Neural crest cell (in vitro differentiated cells): ENCODE measurements at regions not wholly inside any gene's neighbourhood (a gene's known extent, or its start where the extent isn't known, plus 50 kb on each side); places are given as distances from the start of the nearest gene placed in this dataset.

Experiments used
- DNase-seq: peaks from one replicate; pipeline ENCODE4 v3.0.0; 2021; ENCODE audit warnings: low read depth, mixed read lengths, low spot score
- H3K27ac Mint-ChIP-seq: one replicate; pipeline ENCODE4 v1.8.0; 2021; ENCODE audit warnings: mild to moderate bottlenecking, mixed read lengths; ENCODE audit not compliant: unreplicated experiment
- H3K27me3 Mint-ChIP-seq: 2 replicates; pipeline ENCODE4 v1.8.0; 2021; ENCODE audit warnings: low read depth, mild to moderate bottlenecking, mixed read lengths
- H3K36me3 Mint-ChIP-seq: 2 replicates; pipeline ENCODE4 v1.8.0; 2021; ENCODE audit warnings: low read depth, mild to moderate bottlenecking, mixed read lengths
- H3K4me1 Mint-ChIP-seq: 2 replicates; pipeline ENCODE4 v1.8.0; 2021; ENCODE audit warnings: mixed read lengths
- H3K4me3 Mint-ChIP-seq: one replicate; pipeline ENCODE4 v1.8.0; 2021; ENCODE audit warnings: mild to moderate bottlenecking, mixed read lengths
- H3K9me3 Mint-ChIP-seq: 2 replicates; pipeline ENCODE4 v1.8.0; 2021; ENCODE audit warnings: mixed read lengths
- TF ChIP-seq, protein P1 (sequence below): fragments of 200-600 bp; sonication (generic); conservative IDR thresholded peaks from 2 replicates; pipeline ENCODE4 v1.5.0; 2021; ENCODE audit warnings: antibody characterized with exemption, mild to moderate bottlenecking

DNA sequence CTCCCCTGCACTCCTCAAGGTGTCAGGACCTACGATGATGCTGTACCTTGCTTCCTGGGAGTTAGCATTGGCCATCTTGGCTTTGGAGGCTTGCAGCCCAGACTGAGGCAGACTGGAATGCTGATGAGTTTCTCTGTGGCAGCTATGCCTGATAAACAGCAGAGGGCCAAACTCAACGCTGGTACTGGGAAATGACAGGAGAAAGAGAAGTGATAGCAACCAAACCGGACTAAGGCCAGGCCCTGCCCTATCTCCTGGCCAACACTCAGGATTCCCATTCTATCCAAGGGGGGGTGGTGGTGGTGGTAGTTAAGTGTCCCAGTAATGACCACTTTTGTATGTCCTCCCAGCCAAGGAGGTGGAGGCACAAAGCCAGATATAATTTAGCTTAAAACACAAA, 90.0 kb upstream of the DTNBP1 start:
- no peaks in the 10 kb centered on the region for H3K27me3 Mint-ChIP-seq
- DNase-seq = no peak
- no peaks in the 10 kb centered on the region for H3K9me3 Mint-ChIP-seq
- TF ChIP-seq, protein P1, sequence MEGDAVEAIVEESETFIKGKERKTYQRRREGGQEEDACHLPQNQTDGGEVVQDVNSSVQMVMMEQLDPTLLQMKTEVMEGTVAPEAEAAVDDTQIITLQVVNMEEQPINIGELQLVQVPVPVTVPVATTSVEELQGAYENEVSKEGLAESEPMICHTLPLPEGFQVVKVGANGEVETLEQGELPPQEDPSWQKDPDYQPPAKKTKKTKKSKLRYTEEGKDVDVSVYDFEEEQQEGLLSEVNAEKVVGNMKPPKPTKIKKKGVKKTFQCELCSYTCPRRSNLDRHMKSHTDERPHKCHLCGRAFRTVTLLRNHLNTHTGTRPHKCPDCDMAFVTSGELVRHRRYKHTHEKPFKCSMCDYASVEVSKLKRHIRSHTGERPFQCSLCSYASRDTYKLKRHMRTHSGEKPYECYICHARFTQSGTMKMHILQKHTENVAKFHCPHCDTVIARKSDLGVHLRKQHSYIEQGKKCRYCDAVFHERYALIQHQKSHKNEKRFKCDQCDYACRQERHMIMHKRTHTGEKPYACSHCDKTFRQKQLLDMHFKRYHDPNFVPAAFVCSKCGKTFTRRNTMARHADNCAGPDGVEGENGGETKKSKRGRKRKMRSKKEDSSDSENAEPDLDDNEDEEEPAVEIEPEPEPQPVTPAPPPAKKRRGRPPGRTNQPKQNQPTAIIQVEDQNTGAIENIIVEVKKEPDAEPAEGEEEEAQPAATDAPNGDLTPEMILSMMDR = no peak
- no peak overlapping the region for H3K4me3 Mint-ChIP-seq
- no peaks in the 10 kb centered on the region for H3K4me1 Mint-ChIP-seq
- no peak overlapping the region for H3K27ac Mint-ChIP-seq
- H3K36me3 Mint-ChIP-seq = no peaks in the 10 kb centered on the region

DNA sequence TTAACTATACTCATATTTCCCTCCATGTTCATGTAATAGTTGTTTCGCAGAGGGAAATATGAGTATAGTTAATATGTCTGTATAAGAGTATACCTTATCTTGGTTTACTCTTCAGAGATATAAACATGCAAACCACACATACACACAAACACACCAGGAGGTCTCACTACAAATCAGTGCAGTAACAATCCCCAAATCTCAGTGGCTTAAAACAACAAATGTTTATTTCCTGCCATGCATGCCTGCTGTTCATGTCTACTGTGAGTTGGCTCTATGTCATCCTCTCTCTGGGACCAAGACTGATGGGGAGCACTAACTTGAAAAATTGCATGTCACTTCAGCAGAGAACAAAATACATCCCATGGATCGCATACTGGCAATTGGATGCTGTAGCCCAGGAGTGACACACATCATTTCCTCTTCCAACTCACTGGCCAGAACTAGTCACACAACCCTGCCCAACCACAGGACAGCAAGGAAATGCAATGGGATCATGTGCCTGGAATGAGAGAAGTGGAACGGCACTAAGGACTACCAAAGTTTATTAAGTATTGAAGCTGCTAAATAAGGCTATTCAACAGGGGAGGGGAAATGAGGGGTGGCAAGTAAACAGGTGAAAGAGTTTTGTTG, 89.0 kb upstream of the DTNBP1 start:
- no peak for DNase-seq
- Mint-ChIP-seq H3K27ac (no peak overlapping the region), H3K9me3 (no peaks in the 10 kb centered on the region), H3K4me1 (no peaks in the 10 kb centered on the region), H3K36me3 (no peaks in the 10 kb centered on the region), H3K4me3 (no peak overlapping the region), H3K27me3 (no peaks in the 10 kb centered on the region)
- TF ChIP-seq, protein P1 = no peak

DNA sequence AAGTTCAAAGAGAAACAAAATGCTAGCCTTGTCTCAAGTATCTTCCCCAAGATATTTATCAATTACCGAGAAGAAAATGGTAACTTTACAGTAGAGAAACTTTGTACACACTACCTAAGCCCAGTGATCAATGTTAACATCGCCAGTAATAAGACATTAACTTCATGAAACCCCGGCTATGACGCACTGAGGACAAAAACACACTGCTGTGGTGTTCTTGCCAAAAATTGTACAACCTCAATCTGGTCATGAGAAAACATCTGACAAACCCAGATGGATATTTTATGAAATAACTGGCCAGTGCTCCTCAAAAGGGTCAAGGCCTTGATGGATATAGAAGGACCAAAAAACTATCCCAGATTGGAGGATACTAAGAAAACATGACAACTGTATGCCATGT, 85.5 kb upstream of the DTNBP1 start:
- no peak for DNase-seq
- H3K4me3 Mint-ChIP-seq = no peak overlapping the region
- no peaks in the 10 kb centered on the region for H3K9me3 Mint-ChIP-seq
- no peaks in the 10 kb centered on the region for H3K36me3 Mint-ChIP-seq
- H3K27me3 Mint-ChIP-seq = no peaks in the 10 kb centered on the region
- no peaks in the 10 kb centered on the region for H3K4me1 Mint-ChIP-seq
- TF ChIP-seq, protein P1 = no peak
- H3K27ac Mint-ChIP-seq = no peak overlapping the region

DNA sequence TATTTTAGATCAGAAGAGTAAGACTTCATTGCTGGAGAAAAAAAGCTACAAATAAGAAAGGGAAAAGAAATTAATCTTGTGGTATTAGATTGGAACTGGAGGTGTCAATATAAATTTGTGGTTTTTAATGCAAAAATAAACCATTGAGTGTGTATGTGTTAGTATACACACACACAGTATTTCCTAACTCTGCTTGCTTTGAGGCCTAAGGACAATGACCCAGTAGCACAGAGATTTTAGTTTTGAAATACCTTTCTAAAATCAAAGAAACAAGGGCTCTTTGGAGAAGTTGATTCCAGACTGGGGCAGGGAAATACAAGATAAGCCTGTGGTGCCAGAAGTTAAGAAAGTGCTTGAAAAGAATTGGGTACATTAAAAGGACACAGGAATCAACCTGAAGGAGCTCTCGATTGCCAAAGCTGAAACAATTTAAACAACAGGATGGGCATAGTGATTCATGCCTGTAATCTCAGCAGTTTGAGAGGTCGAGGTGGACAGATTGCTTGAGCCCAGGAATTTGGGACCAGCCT, 84.6 kb upstream of the DTNBP1 start:
- DNase-seq = no peak
- TF ChIP-seq, protein P1 = no peak
- no peak overlapping the region for H3K27ac Mint-ChIP-seq
- H3K4me3 Mint-ChIP-seq = no peak overlapping the region
- H3K9me3 Mint-ChIP-seq = peaks cover 3% of the 10 kb centered on the region
- H3K27me3 Mint-ChIP-seq = no peaks in the 10 kb centered on the region
- H3K4me1 Mint-ChIP-seq = no peaks in the 10 kb centered on the region
- H3K36me3 Mint-ChIP-seq = no peaks in the 10 kb centered on the region

DNA sequence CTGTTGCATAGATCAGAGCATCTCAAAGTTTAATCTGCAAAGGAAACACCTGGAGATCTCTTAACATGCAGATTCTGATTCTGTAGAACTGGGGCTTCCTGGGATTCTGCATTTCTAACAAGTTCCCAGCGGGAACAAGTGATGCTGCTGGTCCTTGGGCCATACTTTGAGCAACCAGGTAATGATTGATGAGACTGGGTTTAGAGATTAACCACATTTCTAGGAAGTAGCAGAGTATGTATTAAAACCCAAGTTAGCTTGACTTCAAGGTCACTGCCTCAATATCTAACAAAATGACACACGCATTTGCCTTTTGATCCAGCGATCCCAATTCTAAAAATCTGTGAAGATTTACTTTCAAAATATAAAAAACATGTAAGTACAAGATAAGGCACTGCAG, 83.0 kb upstream of the DTNBP1 start:
- H3K4me1 Mint-ChIP-seq = no peaks in the 10 kb centered on the region
- peaks cover 7% of the 10 kb centered on the region for H3K9me3 Mint-ChIP-seq
- peaks cover 2% of the 10 kb centered on the region for H3K36me3 Mint-ChIP-seq
- H3K4me3 Mint-ChIP-seq = no peak overlapping the region
- no peaks in the 10 kb centered on the region for H3K27me3 Mint-ChIP-seq
- TF ChIP-seq, protein P1 = no peak
- H3K27ac Mint-ChIP-seq = no peak overlapping the region
- DNase-seq = no peak
